A549 (cell line): ENCODE measurements at regions not wholly inside any gene's neighbourhood (a gene's known extent, or its start where the extent isn't known, plus 50 kb on each side); places are given as distances from the start of the nearest gene placed in this dataset.

ENCODE experiments used
- ATAC-seq, 2 experiments: fragments of 200-7000 bp in 1 of 2; fragments of >200 bp in 1 of 2; cut with Nextera tagmentation in 1 of 2; cut with Tn5 transposase in 1 of 2; 3 replicates each; pipeline versions ENCODE4 v1.8.0 to v1.9.1; 2018 to 2020; ENCODE audit warnings: mild to moderate bottlenecking in 1 of 2, moderate library complexity in 1 of 2
- CTCF ChIA-PET: fragments of 300-600 bp; sonication (Branson Sonifier 250); formaldehyde crosslinking; extraction: SDS; loops from one replicate; lab custom pipeline; 2021; ENCODE audit warnings: antibody characterized with exemption, inconsistent platforms; lab: Yijun Ruan, JAX
- POLR2A ChIA-PET: fragments of 350-600 bp; formaldehyde crosslinking; extraction: SDS; loops from one replicate; lab custom pipeline; 2021; ENCODE audit warnings: antibody characterized with exemption, inconsistent platforms; lab: Yijun Ruan, JAX
- DNase-seq, 2 experiments: peaks; one replicate each; pipeline versions ENCODE4 v3.0.0 to v3.0.0-alpha.2; 2011 to 2016; ENCODE audit warnings: low read depth in 1 of 2, low spot score in 1 of 2
- FAIRE-seq: peaks from 2 replicates; lab custom pipeline; 2011; peaks lifted over from hg19 to GRCh38; lab: Jason Lieb, UNC
- H3K27ac ChIP-seq, 2 experiments: fragments of >200 bp; sonication (Bioruptor Twin); formaldehyde crosslinking; 3 replicates each; pipeline ENCODE4 v1.5.1; 2016 to 2017
- H3K4me1 ChIP-seq: fragments of >200 bp; sonication (Bioruptor Twin); formaldehyde crosslinking; 3 replicates; pipeline ENCODE4 v1.6.1; 2016
- H3K4me2 ChIP-seq: fragments of >200 bp; sonication (Bioruptor Twin); formaldehyde crosslinking; 3 replicates; pipeline ENCODE4 v1.6.1; 2016
- H3K4me3 ChIP-seq: fragments of >200 bp; sonication (Bioruptor Twin); formaldehyde crosslinking; 3 replicates; pipeline ENCODE4 v1.5.1; 2016
- H3K9me3 ChIP-seq: fragments of >200 bp; sonication (Bioruptor Twin); formaldehyde crosslinking; 3 replicates; pipeline ENCODE4 v1.6.1; 2016
- ATOH8 ChIP-seq: fragments of 250-450 bp; sonication (Bioruptor Pico); IDR thresholded peaks from 2 replicates; pipeline ENCODE4 v1.5.0; 2020; ENCODE audit warnings: low read depth, mild to moderate bottlenecking, moderate library complexity
- CHD4 ChIP-seq: fragments of 200-600 bp; sonication (generic); IDR thresholded peaks from 2 replicates; pipeline ENCODE4 v1.6.1; 2016; ENCODE audit warnings: antibody characterized with exemption, mild to moderate bottlenecking, borderline replicate concordance
- CTCF ChIP-seq: fragments of >200 bp; sonication (Bioruptor Twin); formaldehyde crosslinking; IDR thresholded peaks from 3 replicates; pipeline ENCODE4 v1.5.1; 2016
- EHMT2 ChIP-seq: fragments of 200-600 bp; sonication (generic); IDR thresholded peaks from 2 replicates; pipeline ENCODE4 v1.6.1; 2016; ENCODE audit warnings: antibody characterized with exemption, low read depth, mild to moderate bottlenecking, moderate library complexity
- EP300 ChIP-seq, 2 experiments: fragments of >200 bp; sonication (Bioruptor Twin); formaldehyde crosslinking; IDR thresholded peaks; 2 replicates in 1 of 2; 3 replicates in 1 of 2; pipeline ENCODE4 v1.6.1; 2016 to 2017
- FOSB ChIP-seq: fragments of 250-450 bp; sonication (Bioruptor Pico); IDR thresholded peaks from 2 replicates; pipeline ENCODE4 v1.5.0; 2020; ENCODE audit warnings: mild to moderate bottlenecking, moderate library complexity
- FOXS1 ChIP-seq: fragments of 250-450 bp; sonication (Bioruptor Pico); IDR thresholded peaks from 2 replicates; pipeline ENCODE4 v1.5.0; 2020; ENCODE audit warnings: mild to moderate bottlenecking, moderate library complexity
- HDAC2 ChIP-seq: fragments of 200-600 bp; sonication (generic); IDR thresholded peaks from 2 replicates; pipeline ENCODE4 v1.6.1; 2016
- HES2 ChIP-seq: fragments of >200 bp; sonication (Bioruptor Twin); formaldehyde crosslinking; IDR thresholded peaks from 2 replicates; pipeline ENCODE4 v1.6.1; 2016
- HEYL ChIP-seq: fragments of 250-450 bp; sonication (Bioruptor Pico); IDR thresholded peaks from 2 replicates; pipeline ENCODE4 v1.8.0; 2021; ENCODE audit warnings: mild to moderate bottlenecking, moderate library complexity
- HOXA7 ChIP-seq: fragments of 250-450 bp; sonication (Bioruptor Pico); IDR thresholded peaks from 2 replicates; pipeline ENCODE4 v1.5.0; 2020; ENCODE audit warnings: mild to moderate bottlenecking, moderate library complexity
- HOXB5 ChIP-seq: fragments of 250-450 bp; sonication (Bioruptor Pico); IDR thresholded peaks from 2 replicates; pipeline ENCODE4 v1.5.0; 2020; ENCODE audit warnings: mild to moderate bottlenecking, moderate library complexity
- JUN ChIP-seq, 2 experiments: fragments of >200 bp; sonication (Bioruptor Twin); formaldehyde crosslinking; IDR thresholded peaks; 2 replicates in 1 of 2; 3 replicates in 1 of 2; pipeline ENCODE4 v1.6.1; 2016 to 2017
- MAZ ChIP-seq: fragments of 150-350 bp; IDR thresholded peaks from 2 replicates; pipeline ENCODE4 v1.6.1; 2014; ENCODE audit warnings: antibody characterized with exemption, low read depth, low read length, borderline replicate concordance
- MYC ChIP-seq: IDR thresholded peaks from 2 replicates; pipeline ENCODE4 v1.6.1; 2012; ENCODE audit warnings: mild to moderate bottlenecking, inconsistent platforms, low read length, improper control_type of control experiment, borderline replicate concordance
- NFE2L2 ChIP-seq: fragments of 150-350 bp; conservative IDR thresholded peaks from 2 replicates; pipeline ENCODE4 v1.6.1; 2014; ENCODE audit warnings: low read length
- PBX3 ChIP-seq: IDR thresholded peaks from 2 replicates; pipeline ENCODE4 v1.6.1; 2012
- PHF8 ChIP-seq: fragments of 200-600 bp; sonication (generic); IDR thresholded peaks from 2 replicates; pipeline ENCODE4 v1.6.1; 2016; ENCODE audit warnings: low read depth, mild to moderate bottlenecking, antibody characterized with exemption, moderate library complexity, borderline replicate concordance
- RCOR1 ChIP-seq: fragments of 150-350 bp; IDR thresholded peaks from 2 replicates; pipeline ENCODE4 v1.6.1; 2014; ENCODE audit warnings: antibody characterized with exemption, low read length, low read depth
- REST ChIP-seq: fragments of 200-600 bp; sonication (generic); IDR thresholded peaks from 2 replicates; pipeline ENCODE4 v1.6.1; 2016; ENCODE audit warnings: antibody characterized with exemption, mild to moderate bottlenecking, moderate library complexity
- RNF2 ChIP-seq: fragments of 200-600 bp; sonication (generic); IDR thresholded peaks from 2 replicates; pipeline ENCODE4 v1.6.1; 2016; ENCODE audit warnings: low read depth, mild to moderate bottlenecking, antibody characterized with exemption, moderate library complexity, borderline replicate concordance
- SREBF2 ChIP-seq: fragments of 450-650 bp; IDR thresholded peaks from 2 replicates; pipeline ENCODE4 v1.6.1; 2014; ENCODE audit warnings: mild to moderate bottlenecking, moderate library complexity
- TP53 ChIP-seq: fragments of 250-450 bp; sonication (Bioruptor Pico); IDR thresholded peaks from 2 replicates; pipeline ENCODE4 v1.5.0; 2021; ENCODE audit warnings: mild to moderate bottlenecking, moderate library complexity
- USF2 ChIP-seq: fragments of 450-650 bp; IDR thresholded peaks from 2 replicates; pipeline ENCODE4 v1.6.1; 2014; ENCODE audit warnings: antibody characterized with exemption
- ZC3H11A ChIP-seq: fragments of 450-650 bp; IDR thresholded peaks from 2 replicates; pipeline ENCODE4 v1.6.1; 2014; ENCODE audit warnings: antibody characterized with exemption, mild to moderate bottlenecking
- ZNF302 ChIP-seq: fragments of 250-450 bp; sonication (Bioruptor Pico); IDR thresholded peaks from 2 replicates; pipeline ENCODE4 v1.9.0; 2021; ENCODE audit warnings: inconsistent platforms, mild to moderate bottlenecking, moderate library complexity
- WGBS: methylation state at CpG from one replicate; pipeline ENCODE4 v1.1.6; 2017; ENCODE audit errors: missing lambda C conversion rate; 5-methylcytosine and 5-hydroxymethylcytosine counted together

- H3K4me2 ChIP-seq = no peak overlapping the region
- no peak overlapping the region for H3K27ac ChIP-seq
- no peak overlapping the region for H3K4me3 ChIP-seq
- FAIRE-seq = no peak
- CTCF ChIA-PET = no interaction called here
- DNase-seq = no peak
- POLR2A ChIA-PET = no interaction called here
- TF ChIP-seq NFE2L2 (no peak), PBX3 (no peak), CTCF (no peak), HES2 (no peak), FOXS1 (no peak), HDAC2 (no peak), RCOR1 (no peak), RNF2 (no peak), JUN (IDR thresholded peaks at IDR 0.05) (no peak), HEYL (CRISPR knock-in tag) (no peak), EP300 (IDR thresholded peaks at IDR 0.05) (no peak), EHMT2 (no peak), ZNF302 (CRISPR knock-in tag) (no peak)
- H3K9me3 ChIP-seq = no peaks in the 10 kb centered on the region
- 57% methylated on average over 5 of the region's 5 CpGs for WGBS
- H3K4me1 ChIP-seq = no peaks in the 10 kb centered on the region
- ATAC-seq = no peak
Measured at GRCh38 chr13:100835695-100836094, 161.1 kb upstream of the TMTC4 start.

GRCh38 chr13:100833427-100833826 lies 158.8 kb upstream of the TMTC4 start:
- no peak for FAIRE-seq
- no peak overlapping the region for H3K4me3 ChIP-seq
- ChIA-PET CTCF (no interaction called here), POLR2A (no interaction called here)
- WGBS = 31% methylated on average over 6 of the region's 6 CpGs
- no peak for ATAC-seq
- H3K27ac ChIP-seq = no peak overlapping the region
- H3K4me2 ChIP-seq = no peak overlapping the region
- H3K9me3 ChIP-seq = no peaks in the 10 kb centered on the region
- TF ChIP-seq ATOH8 (CRISPR knock-in tag) (no peak), HES2 (no peak), HDAC2 (no peak), FOSB (CRISPR knock-in tag) (no peak), USF2 (no peak), HOXA7 (no peak), REST (no peak), PHF8 (no peak), HEYL (CRISPR knock-in tag) (no peak), SREBF2 (no peak), HOXB5 (CRISPR knock-in tag) (no peak), CHD4 (no peak), ZC3H11A (no peak), EP300 (IDR thresholded peaks at IDR 0.05) (no peak), RNF2 (no peak), PBX3 (no peak), NFE2L2 (no peak), MYC (no peak), TP53 (no peak), MAZ (no peak)
- DNase-seq = no peak
- no peaks in the 10 kb centered on the region for H3K4me1 ChIP-seq
